ENCODE measurements at regions not wholly inside any gene's neighbourhood (a gene's known extent, or its start where the extent isn't known, plus 50 kb on each side); places are given as distances from the start of the nearest gene placed in this dataset.

DNA sequence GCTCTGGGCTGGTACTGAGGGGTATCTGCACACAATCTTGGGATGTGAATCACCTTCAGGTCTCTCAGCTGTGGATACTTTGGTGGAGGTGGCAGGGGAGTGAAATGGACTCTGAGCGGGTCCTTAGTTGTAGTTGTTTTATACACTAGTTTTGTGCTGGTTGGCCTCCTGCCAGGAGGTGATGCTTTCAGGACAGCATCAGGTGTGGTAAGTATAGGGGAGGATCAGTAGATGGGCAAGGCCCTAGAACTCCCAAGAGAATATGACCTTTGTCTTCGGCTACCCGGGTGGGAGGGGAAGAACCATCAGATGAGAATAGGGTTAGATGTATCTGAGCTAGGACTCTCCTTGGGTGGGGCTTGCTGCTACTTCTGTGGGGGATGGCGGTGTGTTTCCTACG lies 2284.3 kb upstream of the PCDH20 start:
- H3K4me1 Mint-ChIP-seq (ENCODE audit: low read depth): peaks cover 13% of the 10 kb centered on the region
- TF ChIP-seq, protein P1, sequence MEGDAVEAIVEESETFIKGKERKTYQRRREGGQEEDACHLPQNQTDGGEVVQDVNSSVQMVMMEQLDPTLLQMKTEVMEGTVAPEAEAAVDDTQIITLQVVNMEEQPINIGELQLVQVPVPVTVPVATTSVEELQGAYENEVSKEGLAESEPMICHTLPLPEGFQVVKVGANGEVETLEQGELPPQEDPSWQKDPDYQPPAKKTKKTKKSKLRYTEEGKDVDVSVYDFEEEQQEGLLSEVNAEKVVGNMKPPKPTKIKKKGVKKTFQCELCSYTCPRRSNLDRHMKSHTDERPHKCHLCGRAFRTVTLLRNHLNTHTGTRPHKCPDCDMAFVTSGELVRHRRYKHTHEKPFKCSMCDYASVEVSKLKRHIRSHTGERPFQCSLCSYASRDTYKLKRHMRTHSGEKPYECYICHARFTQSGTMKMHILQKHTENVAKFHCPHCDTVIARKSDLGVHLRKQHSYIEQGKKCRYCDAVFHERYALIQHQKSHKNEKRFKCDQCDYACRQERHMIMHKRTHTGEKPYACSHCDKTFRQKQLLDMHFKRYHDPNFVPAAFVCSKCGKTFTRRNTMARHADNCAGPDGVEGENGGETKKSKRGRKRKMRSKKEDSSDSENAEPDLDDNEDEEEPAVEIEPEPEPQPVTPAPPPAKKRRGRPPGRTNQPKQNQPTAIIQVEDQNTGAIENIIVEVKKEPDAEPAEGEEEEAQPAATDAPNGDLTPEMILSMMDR (IDR thresholded peaks at IDR 0.05): no peak
- H3K27ac Mint-ChIP-seq (ENCODE audit: unreplicated experiment): no peak overlapping the region
- H3K27me3 Mint-ChIP-seq (ENCODE audit: low read depth): no peaks in the 10 kb centered on the region
- no peak for DNase-seq (ENCODE audit: low spot score)
- no peak overlapping the region for H3K4me3 Mint-ChIP-seq (ENCODE audit: unreplicated experiment)
- H3K9me3 Mint-ChIP-seq (ENCODE audit: low read depth): no peaks in the 10 kb centered on the region
- no peaks in the 10 kb centered on the region for H3K36me3 Mint-ChIP-seq (ENCODE audit: low read depth)

DNA sequence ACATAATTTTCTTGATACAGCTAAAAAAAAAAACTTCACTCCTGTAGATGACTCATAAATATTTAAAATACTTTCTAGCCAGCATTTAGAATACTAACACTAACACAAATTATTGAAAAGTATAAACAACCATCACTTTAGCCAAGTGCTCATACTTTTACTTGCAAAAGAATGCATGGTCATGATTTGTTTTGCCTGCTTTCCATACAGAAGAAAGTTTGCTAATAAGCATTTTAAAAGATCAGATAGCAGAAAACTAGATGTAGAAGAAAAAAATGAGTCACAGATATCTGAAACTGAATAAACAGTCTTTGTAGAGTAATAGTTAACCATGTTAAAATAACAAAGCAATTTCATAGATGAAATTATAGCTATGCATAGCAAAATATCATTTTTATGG lies 2280.4 kb upstream of the PCDH20 start:
- Mint-ChIP-seq H3K27me3 (ENCODE audit: low read depth) (no peaks in the 10 kb centered on the region), H3K4me3 (ENCODE audit: unreplicated experiment) (no peak overlapping the region), H3K9me3 (ENCODE audit: low read depth) (peaks cover 2% of the 10 kb centered on the region), H3K36me3 (ENCODE audit: low read depth) (no peaks in the 10 kb centered on the region), H3K27ac (ENCODE audit: unreplicated experiment) (no peak overlapping the region), H3K4me1 (ENCODE audit: low read depth) (peaks cover 7% of the 10 kb centered on the region)
- no peak for DNase-seq (ENCODE audit: low spot score)
- TF ChIP-seq, protein P1 (IDR thresholded peaks at IDR 0.05): no peak

DNA sequence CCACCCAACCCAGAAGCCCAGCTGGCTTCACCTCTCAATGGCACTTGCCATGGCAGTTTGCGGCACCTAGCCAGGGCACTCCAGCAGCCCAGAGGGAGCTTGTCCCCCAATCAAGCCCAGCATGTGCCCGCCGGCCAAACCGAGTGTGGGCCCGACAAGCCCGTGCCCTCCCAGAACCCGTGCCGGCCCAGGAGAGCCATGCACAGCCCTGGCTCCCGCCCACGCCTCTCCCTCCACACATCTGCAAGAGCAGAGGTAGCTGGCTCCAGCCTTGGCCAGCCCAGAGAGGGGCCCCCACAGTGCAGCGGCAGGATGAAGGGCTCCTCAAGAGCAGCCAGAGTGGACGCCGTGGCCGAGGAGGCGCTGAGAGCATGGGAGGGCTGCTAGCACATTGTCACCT lies 2278.0 kb upstream of the PCDH20 start:
- H3K4me1 Mint-ChIP-seq (ENCODE audit: low read depth): peaks cover 7% of the 10 kb centered on the region
- no peaks in the 10 kb centered on the region for H3K27me3 Mint-ChIP-seq (ENCODE audit: low read depth)
- peaks cover 2% of the 10 kb centered on the region for H3K9me3 Mint-ChIP-seq (ENCODE audit: low read depth)
- no peaks in the 10 kb centered on the region for H3K36me3 Mint-ChIP-seq (ENCODE audit: low read depth)
- no peak overlapping the region for H3K27ac Mint-ChIP-seq (ENCODE audit: unreplicated experiment)
- H3K4me3 Mint-ChIP-seq (ENCODE audit: unreplicated experiment): no peak overlapping the region
- peak; percentile 84 for DNase-seq (ENCODE audit: low spot score)
- TF ChIP-seq, protein P1 (IDR thresholded peaks at IDR 0.05): no peak

DNA sequence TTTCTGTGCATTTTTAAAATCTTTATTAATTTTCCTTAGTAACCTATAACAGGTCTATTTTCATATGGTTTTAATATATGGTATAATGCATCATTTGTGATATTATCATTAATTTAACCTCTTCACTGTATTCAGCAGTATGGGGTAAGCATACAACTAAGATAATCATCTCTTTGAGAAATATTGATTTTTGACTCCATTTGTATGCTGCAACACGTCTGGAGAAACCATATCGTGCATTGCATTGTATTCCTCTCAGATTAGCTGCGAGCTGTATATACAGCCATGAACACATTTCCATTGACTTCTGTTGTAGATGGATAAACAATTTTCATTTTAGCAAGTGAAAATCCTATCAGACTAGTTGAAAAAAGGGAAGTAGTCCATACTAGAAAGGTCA lies 2275.8 kb upstream of the PCDH20 start:
- peaks cover 5% of the 10 kb centered on the region for H3K4me1 Mint-ChIP-seq (ENCODE audit: low read depth)
- no peak overlapping the region for H3K27ac Mint-ChIP-seq (ENCODE audit: unreplicated experiment)
- peaks cover 7% of the 10 kb centered on the region for H3K9me3 Mint-ChIP-seq (ENCODE audit: low read depth)

DNA sequence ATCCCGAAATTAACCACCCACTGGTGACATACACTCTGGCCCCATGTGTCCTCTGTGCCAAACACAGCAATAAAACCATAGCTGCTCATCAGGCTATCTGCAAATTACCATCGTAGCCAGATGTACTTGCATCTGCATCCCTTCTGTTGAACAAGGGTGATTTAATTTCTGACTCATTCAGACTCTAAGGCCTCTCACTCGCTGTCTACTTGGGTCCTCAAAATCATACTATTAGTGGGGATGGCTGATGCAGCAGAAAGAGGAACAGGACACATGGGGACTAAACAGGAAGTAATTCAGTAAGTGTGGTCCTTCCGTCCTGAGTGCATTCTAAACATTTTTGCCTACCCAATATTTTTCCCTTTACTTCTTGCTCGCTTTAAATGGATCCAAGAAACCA lies 2275.0 kb upstream of the PCDH20 start:
- H3K36me3 Mint-ChIP-seq (ENCODE audit: low read depth): no peaks in the 10 kb centered on the region
- no peak for DNase-seq (ENCODE audit: low spot score)
- no peaks in the 10 kb centered on the region for H3K27me3 Mint-ChIP-seq (ENCODE audit: low read depth)
- peaks cover 7% of the 10 kb centered on the region for H3K9me3 Mint-ChIP-seq (ENCODE audit: low read depth)
- no peak overlapping the region for H3K27ac Mint-ChIP-seq (ENCODE audit: unreplicated experiment)
- H3K4me3 Mint-ChIP-seq (ENCODE audit: unreplicated experiment): no peak overlapping the region
- H3K4me1 Mint-ChIP-seq (ENCODE audit: low read depth): no peaks in the 10 kb centered on the region
- TF ChIP-seq, protein P1 (IDR thresholded peaks at IDR 0.05): no peak

More for the DNA sequence above, 2275.8 kb upstream of the PCDH20 start:
- H3K27me3 Mint-ChIP-seq (ENCODE audit: low read depth): no peaks in the 10 kb centered on the region
- TF ChIP-seq, protein P1 (IDR thresholded peaks at IDR 0.05): no peak
- H3K36me3 Mint-ChIP-seq (ENCODE audit: low read depth): no peaks in the 10 kb centered on the region
- H3K4me3 Mint-ChIP-seq (ENCODE audit: unreplicated experiment): no peak overlapping the region
- DNase-seq (ENCODE audit: low spot score): no peak
